ENCODE measurements at regions not wholly inside any gene's neighbourhood (a gene's known extent, or its start where the extent isn't known, plus 50 kb on each side); places are given as distances from the start of the nearest gene placed in this dataset.

- ATAC-seq (ENCODE audit: low read depth) (no peak), DNase-seq (no peak)
- WGBS (ENCODE audit: insufficient coverage), result no CpG with 5 or more reads among the region's 2 CpGs
- no peak overlapping the region for H3K4me2 ChIP-seq (replicated peaks; ENCODE audit: low read depth, low read length, poor library complexity, severe bottlenecking)
- ChIA-PET POLR2A (no interaction called here), CTCF (no interaction called here)
- no peak overlapping the region for H3K9ac ChIP-seq (ENCODE audit: low read length)
- no peaks in the 10 kb centered on the region for H3K36me3 ChIP-seq (replicated peaks in 1 of 2; ENCODE audit: control extremely low read depth in 1 of 2, control insufficient read depth in 1 of 2, extremely low read depth in 1 of 2, insufficient read depth in 2 of 2, low read length in 1 of 2)
- H3K4me1 ChIP-seq (ENCODE audit: control insufficient read depth in 2 of 2, insufficient read depth in 2 of 2, low read length in 2 of 2), result no peaks in the 10 kb centered on the region
- TF ChIP-seq EZH2 (IDR thresholded peaks at IDR 0.05; ENCODE audit: borderline replicate concordance, insufficient read depth, low read depth, low read length, poor library complexity, severe bottlenecking), result no peak
- TF ChIP-seq, protein P1, sequence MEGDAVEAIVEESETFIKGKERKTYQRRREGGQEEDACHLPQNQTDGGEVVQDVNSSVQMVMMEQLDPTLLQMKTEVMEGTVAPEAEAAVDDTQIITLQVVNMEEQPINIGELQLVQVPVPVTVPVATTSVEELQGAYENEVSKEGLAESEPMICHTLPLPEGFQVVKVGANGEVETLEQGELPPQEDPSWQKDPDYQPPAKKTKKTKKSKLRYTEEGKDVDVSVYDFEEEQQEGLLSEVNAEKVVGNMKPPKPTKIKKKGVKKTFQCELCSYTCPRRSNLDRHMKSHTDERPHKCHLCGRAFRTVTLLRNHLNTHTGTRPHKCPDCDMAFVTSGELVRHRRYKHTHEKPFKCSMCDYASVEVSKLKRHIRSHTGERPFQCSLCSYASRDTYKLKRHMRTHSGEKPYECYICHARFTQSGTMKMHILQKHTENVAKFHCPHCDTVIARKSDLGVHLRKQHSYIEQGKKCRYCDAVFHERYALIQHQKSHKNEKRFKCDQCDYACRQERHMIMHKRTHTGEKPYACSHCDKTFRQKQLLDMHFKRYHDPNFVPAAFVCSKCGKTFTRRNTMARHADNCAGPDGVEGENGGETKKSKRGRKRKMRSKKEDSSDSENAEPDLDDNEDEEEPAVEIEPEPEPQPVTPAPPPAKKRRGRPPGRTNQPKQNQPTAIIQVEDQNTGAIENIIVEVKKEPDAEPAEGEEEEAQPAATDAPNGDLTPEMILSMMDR (IDR thresholded peaks at IDR 0.05), result no peak
- Mint-ChIP-seq H3K27ac (no peak overlapping the region), H3K4me3 (no peak overlapping the region), H3K9me3 (ENCODE audit: insufficient read depth) (no peaks in the 10 kb centered on the region), H3K27me3 (no peaks in the 10 kb centered on the region), H3K4me1 (no peaks in the 10 kb centered on the region)
- no peak overlapping the region for H2AFZ ChIP-seq (ENCODE audit: insufficient read depth, low read depth, low read length, poor library complexity, severe bottlenecking)
- H3K9me3 ChIP-seq (ENCODE audit: control extremely low read depth in 1 of 3, control insufficient read depth in 2 of 3, insufficient read depth in 1 of 3, low read length in 2 of 3), result no peaks in the 10 kb centered on the region
- no peaks in the 10 kb centered on the region for H3K27me3 ChIP-seq (replicated peaks in 1 of 4; ENCODE audit: control extremely low read depth in 1 of 4, control insufficient read depth in 3 of 4, insufficient read depth in 4 of 4, low read length in 3 of 4)
- H3K27ac ChIP-seq (ENCODE audit: low read length in 2 of 2), result no peak overlapping the region
- H3K4me3 ChIP-seq (ENCODE audit: control extremely low read depth in 1 of 5, extremely low read depth in 1 of 5, insufficient read depth in 1 of 5, low read depth in 2 of 5, low read length in 4 of 5), result no peak overlapping the region
- no peaks in the 10 kb centered on the region for H4K20me1 ChIP-seq (ENCODE audit: control insufficient read depth, insufficient read depth, low read length, poor library complexity, severe bottlenecking)
- no peaks in the 10 kb centered on the region for H3K79me2 ChIP-seq (ENCODE audit: control insufficient read depth, insufficient read depth, low read length)
- intact Hi-C loops (cut with micrococcal nuclease), result no loop called here
Measured at GRCh38 chr12:84413656-84414055, 498.9 kb downstream of the SLC6A15 start.

DNA sequence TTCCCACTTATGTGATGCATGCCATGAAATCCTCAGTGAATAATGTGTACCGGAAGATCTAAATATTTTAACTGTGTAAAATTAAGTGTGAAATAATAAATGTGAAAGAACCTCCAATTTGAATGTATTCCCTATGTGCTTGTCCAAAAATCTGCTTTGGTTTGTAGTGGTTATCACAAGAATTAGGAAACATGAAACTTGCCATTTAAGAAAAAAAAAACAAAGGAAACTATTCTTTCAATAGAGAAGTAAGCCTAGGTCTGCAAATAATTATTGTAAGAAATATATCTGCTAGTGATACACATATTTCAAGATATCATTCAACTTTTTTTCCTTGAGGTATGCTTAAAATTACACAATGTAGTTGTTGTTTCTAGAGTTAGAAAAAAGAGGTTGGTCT lies 500.4 kb downstream of the SLC6A15 start:
- CTCF ChIA-PET, result no interaction called here
- Mint-ChIP-seq H3K4me1 (no peaks in the 10 kb centered on the region), H3K27me3 (no peaks in the 10 kb centered on the region), H3K27ac (no peak overlapping the region), H3K4me3 (no peak overlapping the region), H3K9me3 (ENCODE audit: insufficient read depth) (no peaks in the 10 kb centered on the region)
- Histone ChIP-seq H3K4me1 (ENCODE audit: control insufficient read depth in 2 of 2, insufficient read depth in 2 of 2, low read length in 2 of 2) (no peaks in the 10 kb centered on the region), H3K27me3 (replicated peaks in 1 of 4; ENCODE audit: control extremely low read depth in 1 of 4, control insufficient read depth in 3 of 4, insufficient read depth in 4 of 4, low read length in 3 of 4) (no peaks in the 10 kb centered on the region), H3K9ac (ENCODE audit: low read length) (no peak overlapping the region), H3K27ac (ENCODE audit: low read length in 2 of 2) (no peak overlapping the region), H3K4me2 (replicated peaks; ENCODE audit: low read depth, low read length, poor library complexity, severe bottlenecking) (no peak overlapping the region), H4K20me1 (ENCODE audit: control insufficient read depth, insufficient read depth, low read length, poor library complexity, severe bottlenecking) (no peaks in the 10 kb centered on the region), H3K4me3 (ENCODE audit: control extremely low read depth in 1 of 5, extremely low read depth in 1 of 5, insufficient read depth in 1 of 5, low read depth in 2 of 5, low read length in 4 of 5) (no peak overlapping the region), H3K36me3 (replicated peaks in 1 of 2; ENCODE audit: control extremely low read depth in 1 of 2, control insufficient read depth in 1 of 2, extremely low read depth in 1 of 2, insufficient read depth in 2 of 2, low read length in 1 of 2) (no peaks in the 10 kb centered on the region), H3K79me2 (ENCODE audit: control insufficient read depth, insufficient read depth, low read length) (no peaks in the 10 kb centered on the region), H3K9me3 (ENCODE audit: control extremely low read depth in 1 of 3, control insufficient read depth in 2 of 3, insufficient read depth in 1 of 3, low read length in 2 of 3) (no peaks in the 10 kb centered on the region), H2AFZ (ENCODE audit: insufficient read depth, low read depth, low read length, poor library complexity, severe bottlenecking) (no peak overlapping the region)
- ATAC-seq (ENCODE audit: low read depth) (no peak), DNase-seq (no peak)
- POLR2A ChIA-PET, result no interaction called here
- no peak for TF ChIP-seq EZH2 (IDR thresholded peaks at IDR 0.05; ENCODE audit: borderline replicate concordance, insufficient read depth, low read depth, low read length, poor library complexity, severe bottlenecking)
- TF ChIP-seq, protein P1 (IDR thresholded peaks at IDR 0.05), result no peak
- no CpG with 5 or more reads among the region's 1 CpG for WGBS (ENCODE audit: insufficient coverage)
- intact Hi-C loops (cut with micrococcal nuclease), result no loop called here

Measured in B cell (primary cell).